Neural crest cell (in vitro differentiated cells): ENCODE measurements at regions not wholly inside any gene's neighbourhood (a gene's known extent, or its start where the extent isn't known, plus 50 kb on each side); places are given as distances from the start of the nearest gene placed in this dataset.

Experiments used
- DNase-seq: peaks from one replicate; pipeline ENCODE4 v3.0.0; 2021; ENCODE audit warnings: low read depth, mixed read lengths, low spot score
- H3K27ac Mint-ChIP-seq: one replicate; pipeline ENCODE4 v1.8.0; 2021; ENCODE audit warnings: mild to moderate bottlenecking, mixed read lengths; ENCODE audit not compliant: unreplicated experiment
- H3K27me3 Mint-ChIP-seq: 2 replicates; pipeline ENCODE4 v1.8.0; 2021; ENCODE audit warnings: low read depth, mild to moderate bottlenecking, mixed read lengths
- H3K36me3 Mint-ChIP-seq: 2 replicates; pipeline ENCODE4 v1.8.0; 2021; ENCODE audit warnings: low read depth, mild to moderate bottlenecking, mixed read lengths
- H3K4me1 Mint-ChIP-seq: 2 replicates; pipeline ENCODE4 v1.8.0; 2021; ENCODE audit warnings: mixed read lengths
- H3K4me3 Mint-ChIP-seq: one replicate; pipeline ENCODE4 v1.8.0; 2021; ENCODE audit warnings: mild to moderate bottlenecking, mixed read lengths
- H3K9me3 Mint-ChIP-seq: 2 replicates; pipeline ENCODE4 v1.8.0; 2021; ENCODE audit warnings: mixed read lengths
- TF ChIP-seq, protein P1 (sequence below): fragments of 200-600 bp; sonication (generic); conservative IDR thresholded peaks from 2 replicates; pipeline ENCODE4 v1.5.0; 2021; ENCODE audit warnings: antibody characterized with exemption, mild to moderate bottlenecking

DNA sequence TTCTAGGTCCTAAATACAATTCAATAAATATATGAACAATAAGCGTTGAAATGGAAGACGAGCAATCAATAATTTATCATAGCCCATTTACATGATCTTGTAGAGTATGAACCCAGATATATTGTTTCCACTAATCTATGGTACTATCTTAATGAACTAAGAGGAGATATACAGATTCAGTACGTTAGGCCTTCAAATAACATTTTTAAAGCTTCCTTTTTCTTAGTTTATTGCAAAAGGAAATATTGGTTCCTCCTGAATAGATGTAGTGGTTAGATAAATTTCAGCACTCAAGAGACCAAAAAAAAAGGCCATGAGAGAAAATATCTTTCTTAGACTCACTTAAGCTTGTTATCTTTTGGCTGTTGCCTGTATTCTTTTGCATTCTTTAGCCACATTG is 147.5 kb upstream of the PITX2 start:
- H3K36me3 Mint-ChIP-seq: no peaks in the 10 kb centered on the region
- DNase-seq: no peak
- H3K4me3 Mint-ChIP-seq: no peak overlapping the region
- H3K27me3 Mint-ChIP-seq: peaks cover 5% of the 10 kb centered on the region
- TF ChIP-seq, protein P1, sequence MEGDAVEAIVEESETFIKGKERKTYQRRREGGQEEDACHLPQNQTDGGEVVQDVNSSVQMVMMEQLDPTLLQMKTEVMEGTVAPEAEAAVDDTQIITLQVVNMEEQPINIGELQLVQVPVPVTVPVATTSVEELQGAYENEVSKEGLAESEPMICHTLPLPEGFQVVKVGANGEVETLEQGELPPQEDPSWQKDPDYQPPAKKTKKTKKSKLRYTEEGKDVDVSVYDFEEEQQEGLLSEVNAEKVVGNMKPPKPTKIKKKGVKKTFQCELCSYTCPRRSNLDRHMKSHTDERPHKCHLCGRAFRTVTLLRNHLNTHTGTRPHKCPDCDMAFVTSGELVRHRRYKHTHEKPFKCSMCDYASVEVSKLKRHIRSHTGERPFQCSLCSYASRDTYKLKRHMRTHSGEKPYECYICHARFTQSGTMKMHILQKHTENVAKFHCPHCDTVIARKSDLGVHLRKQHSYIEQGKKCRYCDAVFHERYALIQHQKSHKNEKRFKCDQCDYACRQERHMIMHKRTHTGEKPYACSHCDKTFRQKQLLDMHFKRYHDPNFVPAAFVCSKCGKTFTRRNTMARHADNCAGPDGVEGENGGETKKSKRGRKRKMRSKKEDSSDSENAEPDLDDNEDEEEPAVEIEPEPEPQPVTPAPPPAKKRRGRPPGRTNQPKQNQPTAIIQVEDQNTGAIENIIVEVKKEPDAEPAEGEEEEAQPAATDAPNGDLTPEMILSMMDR: no peak
- peaks cover 6% of the 10 kb centered on the region for H3K9me3 Mint-ChIP-seq
- no peak overlapping the region for H3K27ac Mint-ChIP-seq
- no peaks in the 10 kb centered on the region for H3K4me1 Mint-ChIP-seq

DNA sequence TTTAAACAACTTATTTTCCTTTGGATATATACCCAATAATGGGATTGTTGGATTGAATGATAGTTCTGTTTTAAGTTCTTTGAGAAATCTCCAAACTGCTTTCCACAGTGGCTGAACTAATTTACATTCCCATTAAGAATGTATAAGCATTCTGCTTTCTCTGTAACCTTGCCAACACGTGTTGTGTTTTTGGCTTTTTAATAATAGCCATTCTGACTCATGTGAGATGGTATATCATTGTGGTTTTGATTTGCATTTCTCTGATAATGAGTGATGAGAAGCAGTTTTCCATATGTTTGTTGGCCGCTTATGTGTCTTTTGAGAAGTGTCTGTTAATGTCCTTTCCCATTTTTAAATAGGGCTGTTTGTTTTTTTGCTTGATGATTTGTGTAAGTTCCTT is 155.6 kb upstream of the PITX2 start:
- no peaks in the 10 kb centered on the region for H3K36me3 Mint-ChIP-seq
- H3K9me3 Mint-ChIP-seq: no peaks in the 10 kb centered on the region
- H3K27ac Mint-ChIP-seq: no peak overlapping the region
- H3K4me1 Mint-ChIP-seq: no peaks in the 10 kb centered on the region
- DNase-seq: no peak
- TF ChIP-seq, protein P1: no peak
- no peak overlapping the region for H3K4me3 Mint-ChIP-seq
- no peaks in the 10 kb centered on the region for H3K27me3 Mint-ChIP-seq

DNA sequence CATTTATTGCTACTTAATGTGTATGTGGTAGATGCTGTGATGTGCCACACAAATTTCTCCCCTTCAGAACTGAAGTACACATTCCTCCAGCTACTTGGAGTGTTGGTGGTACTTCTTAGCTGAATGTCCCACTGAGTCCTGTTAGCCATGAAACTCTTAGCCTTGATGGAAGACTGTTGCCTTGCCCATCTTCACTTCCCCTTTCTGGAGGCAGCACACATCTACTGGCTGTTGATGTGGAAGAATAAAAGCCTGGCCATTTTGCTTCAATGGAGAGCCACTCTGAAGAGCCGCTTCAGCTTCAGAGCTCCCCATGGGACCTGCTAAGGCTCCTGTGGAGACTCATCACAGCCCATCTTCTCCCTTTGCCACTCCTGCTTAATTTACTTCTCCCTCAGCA is 157.7 kb upstream of the PITX2 start:
- DNase-seq: no peak

DNA sequence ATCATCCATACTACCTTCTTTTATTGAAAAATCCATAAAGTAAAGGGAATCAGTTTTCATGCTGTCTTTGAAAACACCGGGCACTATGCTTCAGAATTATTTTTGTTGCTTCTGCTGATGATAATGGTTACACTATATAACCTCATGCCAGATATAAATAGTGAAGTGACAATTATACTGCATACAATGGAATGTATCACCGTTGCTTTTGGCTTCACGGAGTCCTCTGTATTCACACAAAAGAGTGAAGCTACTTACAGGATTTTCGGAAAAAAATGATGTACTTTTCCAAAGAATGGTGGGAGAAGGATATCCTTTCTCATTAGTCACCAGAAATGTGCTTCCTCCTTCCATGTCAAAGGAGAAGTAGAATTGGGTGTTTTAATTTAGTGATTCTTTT is 159.1 kb upstream of the PITX2 start:
- no peak for DNase-seq
- TF ChIP-seq, protein P1: no peak
- Mint-ChIP-seq H3K4me1 (no peaks in the 10 kb centered on the region), H3K9me3 (no peaks in the 10 kb centered on the region), H3K4me3 (no peak overlapping the region), H3K27me3 (no peaks in the 10 kb centered on the region), H3K27ac (no peak overlapping the region), H3K36me3 (no peaks in the 10 kb centered on the region)

More for the DNA sequence above, 157.7 kb upstream of the PITX2 start:
- Mint-ChIP-seq H3K27ac (no peak overlapping the region), H3K4me1 (no peaks in the 10 kb centered on the region), H3K9me3 (no peaks in the 10 kb centered on the region), H3K27me3 (no peaks in the 10 kb centered on the region), H3K4me3 (no peak overlapping the region), H3K36me3 (no peaks in the 10 kb centered on the region)
- TF ChIP-seq, protein P1: no peak

DNA sequence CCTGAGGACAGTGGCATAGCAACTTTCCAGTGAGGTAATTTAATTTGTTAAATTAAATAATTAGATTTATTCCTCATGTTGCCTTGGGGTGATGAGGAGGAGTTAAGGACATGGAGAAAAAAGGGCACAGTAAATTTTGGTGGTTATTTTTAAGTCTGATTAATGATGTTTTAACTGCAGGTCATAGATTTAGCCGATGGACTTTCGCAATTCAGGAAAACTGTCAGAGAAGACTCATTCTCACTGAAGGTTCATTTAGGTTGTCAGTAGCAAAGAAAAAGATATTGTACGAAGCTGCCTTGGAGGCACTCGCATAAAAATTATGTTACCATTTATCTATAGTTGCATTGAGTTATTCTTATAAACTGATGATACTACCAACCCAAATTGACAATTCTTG is 164.2 kb upstream of the PITX2 start:
- no peaks in the 10 kb centered on the region for H3K27me3 Mint-ChIP-seq
- DNase-seq: no peak
- H3K9me3 Mint-ChIP-seq: no peaks in the 10 kb centered on the region
- no peaks in the 10 kb centered on the region for H3K4me1 Mint-ChIP-seq
- H3K36me3 Mint-ChIP-seq: no peaks in the 10 kb centered on the region
- H3K27ac Mint-ChIP-seq: no peak overlapping the region
- no peak overlapping the region for H3K4me3 Mint-ChIP-seq
- TF ChIP-seq, protein P1: no peak

DNA sequence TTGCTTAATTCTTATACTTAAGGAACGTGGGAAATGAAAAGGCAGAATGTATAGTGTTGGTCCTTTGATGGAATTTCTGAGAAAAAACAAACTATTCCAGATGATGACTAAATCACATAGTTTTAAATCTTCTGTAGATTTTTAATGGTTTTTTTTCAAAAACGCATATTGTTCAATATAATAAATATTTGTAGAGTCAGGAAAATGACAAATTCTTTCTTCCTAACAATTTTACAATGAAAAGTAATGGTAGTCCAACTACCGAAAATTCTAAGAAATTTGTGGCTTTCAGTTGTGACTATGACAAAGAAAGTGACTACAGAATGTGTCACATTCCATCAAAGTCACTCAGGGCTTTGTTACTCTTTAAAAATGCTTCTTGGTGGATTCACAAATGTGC is 164.8 kb upstream of the PITX2 start:
- DNase-seq: no peak
- Mint-ChIP-seq H3K36me3 (no peaks in the 10 kb centered on the region), H3K27me3 (no peaks in the 10 kb centered on the region), H3K4me1 (no peaks in the 10 kb centered on the region), H3K9me3 (no peaks in the 10 kb centered on the region), H3K4me3 (no peak overlapping the region), H3K27ac (no peak overlapping the region)
- TF ChIP-seq, protein P1: no peak
